H9 (cell line): ENCODE measurements at regions not wholly inside any gene's neighbourhood (a gene's known extent, or its start where the extent isn't known, plus 50 kb on each side); places are given as distances from the start of the nearest gene placed in this dataset.

Experiments used
- DNase-seq: peaks from one replicate; pipeline ENCODE4 v3.0.0-alpha.2; 2017
- H2AFZ ChIP-seq: one replicate; pipeline ENCODE4 v1.6.1; 2013; ENCODE audit warnings: mild to moderate bottlenecking, low read length, control low read depth, moderate library complexity
- H2AK5ac ChIP-seq: 2 replicates; pipeline ENCODE4 v1.6.1; 2013; ENCODE audit warnings: low read length, control low read depth, mixed read lengths; ENCODE audit not compliant: insufficient read length
- H2BK120ac ChIP-seq: one replicate; pipeline ENCODE4 v1.6.1; 2013; ENCODE audit warnings: low read depth, mild to moderate bottlenecking, low read length, control low read depth, inconsistent platforms; ENCODE audit not compliant: poor library complexity, severe bottlenecking
- H2BK12ac ChIP-seq: 2 replicates; pipeline ENCODE4 v1.6.1; 2013; ENCODE audit warnings: low read length, control low read depth, mixed read lengths, low read depth; ENCODE audit not compliant: insufficient read length
- H2BK15ac ChIP-seq: 2 replicates; pipeline ENCODE4 v1.6.1; 2013; ENCODE audit warnings: low read depth, low read length, control low read depth
- H2BK20ac ChIP-seq: one replicate; pipeline ENCODE4 v1.6.1; 2013; ENCODE audit warnings: low read depth, mild to moderate bottlenecking, low read length, control low read depth, inconsistent platforms; ENCODE audit not compliant: poor library complexity, severe bottlenecking
- H2BK5ac ChIP-seq: 2 replicates; pipeline ENCODE4 v1.6.1; 2013; ENCODE audit warnings: low read length, control low read depth, mixed read lengths; ENCODE audit not compliant: insufficient read length
- H3K14ac ChIP-seq: 2 replicates; pipeline ENCODE4 v1.6.1; 2013; ENCODE audit warnings: low read length, control low read depth; ENCODE audit not compliant: insufficient read depth
- H3K18ac ChIP-seq: 2 replicates; pipeline ENCODE4 v1.6.1; 2013; ENCODE audit warnings: low read depth, mild to moderate bottlenecking, mixed read lengths, low read length, control low read depth; ENCODE audit not compliant: insufficient read length
- H3K23ac ChIP-seq: 2 replicates; pipeline ENCODE4 v1.6.1; 2013; ENCODE audit warnings: low read length, control low read depth, mixed read lengths, low read depth; ENCODE audit not compliant: insufficient read length
- H3K23me2 ChIP-seq: 2 replicates; pipeline ENCODE4 v1.6.1; 2013; ENCODE audit warnings: low read depth, mild to moderate bottlenecking, mixed read lengths, low read length, control low read depth; ENCODE audit not compliant: insufficient read length, poor library complexity, severe bottlenecking
- H3K27ac ChIP-seq: 2 replicates; pipeline ENCODE4 v1.5.1; 2013; ENCODE audit warnings: low read length, control low read depth, mixed read lengths, low read depth; ENCODE audit not compliant: insufficient read length
- H3K27me3 ChIP-seq: 2 replicates; pipeline ENCODE4 v1.6.1; 2013; ENCODE audit warnings: low read length, control low read depth, inconsistent platforms; ENCODE audit not compliant: insufficient read depth
- H3K4ac ChIP-seq: 2 replicates; pipeline ENCODE4 v1.6.1; 2013; ENCODE audit warnings: low read depth, mild to moderate bottlenecking, control low read depth, inconsistent platforms, low read length, moderate library complexity
- H3K4me1 ChIP-seq: 2 replicates; pipeline ENCODE4 v1.6.1; 2013; ENCODE audit warnings: low read length, control low read depth, inconsistent platforms; ENCODE audit not compliant: insufficient read depth
- H3K4me2 ChIP-seq: 2 replicates; pipeline ENCODE4 v1.6.1; 2013; ENCODE audit warnings: low read length, control low read depth, mixed read lengths; ENCODE audit not compliant: insufficient read length, insufficient read depth
- H3K56ac ChIP-seq: 2 replicates; pipeline ENCODE4 v1.6.1; 2013; ENCODE audit warnings: low read depth, mild to moderate bottlenecking, mixed read lengths, low read length, control low read depth; ENCODE audit not compliant: insufficient read length
- H3K79me1 ChIP-seq: 2 replicates; pipeline ENCODE4 v1.6.1; 2013; ENCODE audit warnings: low read depth, mild to moderate bottlenecking, moderate library complexity, low read length, control low read depth, inconsistent platforms; ENCODE audit not compliant: insufficient read depth, poor library complexity, severe bottlenecking
- H3K79me2 ChIP-seq: 2 replicates; pipeline ENCODE4 v1.6.1; 2013; ENCODE audit warnings: low read length, control low read depth, inconsistent platforms; ENCODE audit not compliant: insufficient read depth
- H3K9ac ChIP-seq: 2 replicates; pipeline ENCODE4 v1.6.1; 2013; ENCODE audit warnings: low read length, control low read depth, mixed read lengths; ENCODE audit not compliant: insufficient read length; ENCODE audit errors: extremely low read depth
- H3K9me3 ChIP-seq: one replicate; pipeline ENCODE4 v1.6.1; 2013; ENCODE audit warnings: low read depth, low read length, inconsistent platforms; ENCODE audit not compliant: control insufficient read depth
- H3T11ph ChIP-seq: one replicate; pipeline ENCODE4 v1.6.1; 2013; ENCODE audit warnings: mild to moderate bottlenecking, low read length, control low read depth, inconsistent platforms
- H4K20me1 ChIP-seq: one replicate; pipeline ENCODE4 v1.6.1; 2013; ENCODE audit not compliant: control insufficient read depth, insufficient read length, insufficient read depth
- H4K5ac ChIP-seq: 2 replicates; pipeline ENCODE4 v1.6.1; 2013; ENCODE audit warnings: low read depth, mild to moderate bottlenecking, mixed read lengths, low read length, control low read depth; ENCODE audit not compliant: insufficient read length
- H4K8ac ChIP-seq: replicated peaks from 2 replicates; pipeline ENCODE4 v1.6.1; 2013; ENCODE audit warnings: low read length, control low read depth, mixed read lengths, low read depth; ENCODE audit not compliant: insufficient read length
- H4K91ac ChIP-seq: 2 replicates; pipeline ENCODE4 v1.6.1; 2013; ENCODE audit warnings: low read depth, mild to moderate bottlenecking, moderate library complexity, mixed read lengths, low read length, control low read depth; ENCODE audit not compliant: insufficient read length
- H3K27ac Mint-ChIP-seq, 3 experiments: 2 replicates in 2 of 3; 3 replicates in 1 of 3; pipeline ENCODE4 v1.8.0; 2020 to 2021; ENCODE audit warnings: mixed read lengths in 3 of 3, mild to moderate bottlenecking in 1 of 3, moderate library complexity in 1 of 3
- H3K27me3 Mint-ChIP-seq: 2 replicates; pipeline ENCODE4 v1.8.0; 2021; ENCODE audit warnings: low read depth, mild to moderate bottlenecking, moderate library complexity, mixed read lengths
- H3K36me3 Mint-ChIP-seq, 3 experiments: 2 replicates in 2 of 3; 3 replicates in 1 of 3; pipeline ENCODE4 v1.8.0; 2020 to 2021; ENCODE audit warnings: low read depth in 3 of 3, mixed read lengths in 3 of 3; ENCODE audit not compliant: insufficient read depth in 1 of 3
- H3K4me1 Mint-ChIP-seq, 2 experiments: 2 replicates each; pipeline ENCODE4 v1.8.0; 2020; ENCODE audit warnings: mixed read lengths in 2 of 2
- H3K4me3 Mint-ChIP-seq, 2 experiments: 2 replicates in 1 of 2; 3 replicates in 1 of 2; pipeline ENCODE4 v1.8.0; 2020 to 2021; ENCODE audit warnings: mild to moderate bottlenecking in 2 of 2, mixed read lengths in 2 of 2, moderate library complexity in 1 of 2
- H3K9me3 Mint-ChIP-seq, 2 experiments: 2 replicates in 1 of 2; 3 replicates in 1 of 2; pipeline ENCODE4 v1.8.0; 2020; ENCODE audit warnings: mild to moderate bottlenecking in 2 of 2, mixed read lengths in 2 of 2, moderate library complexity in 1 of 2
- CTCF ChIP-seq: fragments of 200-600 bp; sonication (generic); conservative IDR thresholded peaks from 3 replicates; pipeline ENCODE4 v1.8.0; 2021; ENCODE audit warnings: antibody characterized with exemption, mild to moderate bottlenecking
- WGBS: extraction: QIAGEN DNeasy Blood & Tissue Kit; methylation state at CpG from one replicate; pipeline ENCODE4 v1.1.7; 2013; ENCODE audit warnings: missing lambda C conversion rate, low lambda C conversion rate, mixed read lengths; ENCODE audit not compliant: insufficient read length; ENCODE audit errors: extremely low coverage; 5-methylcytosine and 5-hydroxymethylcytosine counted together

- no peak overlapping the region for H2BK5ac ChIP-seq
- no peaks in the 10 kb centered on the region for H3K23me2 ChIP-seq
- no peak overlapping the region for H3K18ac ChIP-seq
- no peak for DNase-seq
- no peak for TF ChIP-seq CTCF
- H2BK120ac ChIP-seq, result no peak overlapping the region
- H3K14ac ChIP-seq, result no peak overlapping the region
- H2AK5ac ChIP-seq, result no peak overlapping the region
- no peak overlapping the region for H3K27ac Mint-ChIP-seq
- H3K9me3 Mint-ChIP-seq, result no peaks in the 10 kb centered on the region
- peaks cover 26 to 32% of the 10 kb centered on the region in 2 experiments for H3K4me1 Mint-ChIP-seq
- peaks cover 3% of the 10 kb centered on the region; the same call in 1 of the 2 replicates for H3K4me1 ChIP-seq
- no peak overlapping the region for H3K27ac ChIP-seq
- H3K79me2 ChIP-seq, result no peaks in the 10 kb centered on the region
- no peak overlapping the region for H4K8ac ChIP-seq
- H3K4me3 Mint-ChIP-seq, result no peak overlapping the region
- no peaks in the 10 kb centered on the region for H3K9me3 ChIP-seq
- no peak overlapping the region for H2BK20ac ChIP-seq
- H3K27me3 ChIP-seq, result no peaks in the 10 kb centered on the region
- H3K79me1 ChIP-seq, result no peaks in the 10 kb centered on the region
- H2BK15ac ChIP-seq, result no peak overlapping the region
- H2AFZ ChIP-seq, result no peak overlapping the region
- no peak overlapping the region for H3K4ac ChIP-seq
- no CpG with 5 or more reads among the region's 1 CpG for WGBS
- H3K56ac ChIP-seq, result no peak overlapping the region
- H3K23ac ChIP-seq, result no peak overlapping the region
- no peak overlapping the region for H3T11ph ChIP-seq
- H4K20me1 ChIP-seq, result no peaks in the 10 kb centered on the region
- no peak overlapping the region for H4K5ac ChIP-seq
- no peak overlapping the region for H3K9ac ChIP-seq
- H3K36me3 Mint-ChIP-seq, result no peaks in the 10 kb centered on the region
- H3K4me2 ChIP-seq, result no peak overlapping the region
- H4K91ac ChIP-seq, result no peak overlapping the region
- H2BK12ac ChIP-seq, result no peak overlapping the region
- H3K27me3 Mint-ChIP-seq, result peaks cover 5% of the 10 kb centered on the region
These were observed 86.7 kb upstream of the KLF7 start for GRCh38 chr2:207252416-207252815.
